ENCODE measurements at regions not wholly inside any gene's neighbourhood (a gene's known extent, or its start where the extent isn't known, plus 50 kb on each side); places are given as distances from the start of the nearest gene placed in this dataset.

DNA sequence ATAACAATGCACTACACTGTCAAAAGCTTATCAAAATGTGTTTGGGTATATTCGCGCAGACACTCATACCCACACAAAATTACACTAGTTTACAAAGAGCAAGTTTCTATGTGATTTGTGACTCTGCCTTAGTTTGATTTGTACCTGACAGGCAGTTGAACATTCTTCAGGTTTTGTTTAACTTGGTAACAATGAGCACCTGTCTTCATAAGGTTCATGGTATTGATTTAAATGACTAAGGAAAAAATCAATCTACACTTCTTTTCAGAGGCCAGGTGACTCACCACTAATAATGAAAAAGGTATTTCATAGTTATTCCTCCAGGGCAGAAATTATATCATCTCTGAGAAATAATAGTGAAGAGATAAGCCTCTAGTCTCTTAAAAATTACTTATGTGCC lies 1114.6 kb upstream of the AGA start:
- DNase-seq (ENCODE audit: low read depth), result no peak

GRCh38 chr4:178577933-178578332 lies 1135.7 kb upstream of the AGA start:
- no peak for DNase-seq (ENCODE audit: low read depth)

- DNase-seq (ENCODE audit: low read depth), result no peak
Observed at GRCh38 chr4:178595500-178596138, 1153.4 kb upstream of the AGA start.

DNA sequence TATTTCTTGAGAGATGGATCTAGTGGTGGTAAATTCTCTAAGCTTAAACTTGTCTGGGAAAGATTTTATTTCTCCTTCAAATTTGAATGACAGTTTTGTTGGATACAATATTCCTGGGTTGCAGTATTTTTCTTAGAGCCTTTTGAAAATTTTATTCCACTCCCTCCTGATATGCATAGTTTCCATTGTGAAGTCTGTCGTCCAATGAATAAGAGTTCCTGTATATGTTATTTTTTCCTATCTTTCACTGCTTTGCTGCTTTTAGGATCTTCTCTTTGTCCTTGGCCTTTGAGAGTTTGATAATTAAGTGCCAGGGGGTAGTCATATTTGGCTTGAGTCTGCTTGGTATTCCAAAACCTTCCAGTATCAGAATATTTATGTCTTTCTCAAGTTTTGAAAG lies 1156.4 kb upstream of the AGA start:
- no peak for DNase-seq (ENCODE audit: low read depth)

DNA sequence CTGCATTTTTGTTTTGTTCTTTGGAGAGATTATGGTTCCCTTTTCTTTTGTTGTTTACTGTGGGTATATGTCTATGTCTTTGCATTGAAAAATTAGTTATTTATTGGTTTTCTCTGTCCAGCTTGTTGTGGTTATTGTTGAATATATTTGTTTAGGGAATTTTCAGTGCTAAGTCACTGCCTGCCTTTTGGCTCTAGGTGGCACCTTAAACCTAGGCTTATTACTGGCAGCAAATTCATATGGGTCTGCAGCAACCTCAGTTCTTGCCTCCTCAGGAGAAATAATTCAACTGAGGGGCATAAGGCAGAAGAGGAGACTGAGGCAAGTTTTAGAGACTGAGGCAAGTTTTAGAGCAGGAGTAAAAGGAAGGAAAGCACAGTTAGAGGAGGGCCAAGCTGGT lies 1157.3 kb upstream of the AGA start:
- DNase-seq (ENCODE audit: low read depth), result peak; percentile 0

DNA sequence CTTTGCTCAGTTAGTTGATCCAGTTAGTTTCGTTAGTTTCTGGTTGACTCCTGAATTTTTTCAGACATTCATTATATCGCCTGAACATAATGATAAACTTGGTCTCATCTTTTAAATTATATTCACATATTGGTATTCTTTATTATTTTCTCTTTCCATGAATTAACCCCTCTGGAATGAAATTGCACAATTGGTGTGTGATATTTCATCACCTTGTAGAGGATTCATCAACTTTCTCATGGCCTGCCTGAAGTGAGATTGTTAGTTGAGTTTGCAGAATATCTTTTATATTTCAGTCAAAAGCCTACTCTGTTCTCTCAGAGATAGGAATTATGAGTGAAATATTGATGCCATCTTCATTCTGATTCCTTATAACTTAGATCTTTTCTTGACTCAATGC lies 1160.6 kb upstream of the AGA start:
- DNase-seq (ENCODE audit: low read depth), result no peak

GRCh38 chr4:178611062-178611461 lies 1168.8 kb upstream of the AGA start:
- DNase-seq (ENCODE audit: low read depth), result no peak

DNA sequence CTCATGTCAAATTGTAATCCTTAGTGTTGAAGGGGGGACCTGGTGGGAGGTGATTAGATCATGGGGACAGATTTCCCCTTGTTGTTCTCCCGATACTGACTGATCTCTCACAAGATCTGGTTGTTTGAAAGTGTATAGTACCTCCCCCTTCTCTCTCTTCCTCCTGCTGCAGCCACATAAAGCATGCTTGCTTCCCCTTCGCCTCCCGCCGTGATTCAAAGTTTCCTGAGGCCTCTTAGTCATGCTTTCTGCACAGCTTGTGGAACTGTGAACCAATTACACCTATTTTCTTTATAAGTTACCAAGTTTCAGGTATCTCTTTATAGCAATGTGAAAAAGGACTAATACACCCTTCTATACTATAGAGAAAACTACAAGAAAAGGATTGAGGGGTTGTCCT lies 1170.5 kb upstream of the AGA start:
- peak; percentile 2 for DNase-seq (ENCODE audit: low read depth)

DNA sequence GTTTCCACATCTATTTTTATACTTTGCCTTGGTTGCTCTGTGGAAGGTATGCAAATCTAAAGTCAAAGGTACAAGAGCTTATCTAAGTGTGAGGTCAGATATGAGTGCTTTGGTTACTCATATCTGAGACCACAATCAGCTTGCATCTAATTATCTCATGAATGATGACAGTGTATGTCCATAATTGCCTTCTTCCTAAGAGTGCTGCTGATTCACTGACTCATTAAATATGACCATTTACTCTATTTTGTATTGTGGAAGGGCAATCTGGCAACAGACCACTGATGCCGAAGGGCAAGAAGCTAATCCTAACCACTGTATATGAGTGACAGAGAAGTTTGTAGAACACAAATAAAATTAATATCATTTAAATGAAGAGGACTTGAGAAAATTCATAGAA lies 1190.2 kb upstream of the AGA start:
- DNase-seq (ENCODE audit: low read depth), result peak; percentile 61

DNA sequence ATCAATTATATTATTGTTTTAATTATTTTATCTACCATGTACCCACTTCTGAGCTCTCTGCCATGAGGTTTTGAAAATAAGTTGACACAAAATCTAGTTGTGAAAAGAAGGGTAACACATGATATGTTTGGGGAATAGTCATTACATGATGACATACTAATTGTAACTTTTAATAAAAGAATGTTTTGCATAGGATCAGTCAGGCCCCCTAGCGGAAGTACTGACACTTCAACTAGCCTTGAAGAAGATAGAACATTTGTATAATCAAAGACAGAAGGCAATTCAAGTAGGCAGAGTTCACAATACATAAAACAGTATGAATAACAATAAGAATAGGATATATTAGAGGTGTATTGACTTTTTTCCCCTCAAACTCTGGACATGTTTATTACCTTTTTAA lies 1191.0 kb upstream of the AGA start:
- DNase-seq (ENCODE audit: low read depth), result no peak

GRCh38 chr4:178664621-178665020 lies 1222.4 kb upstream of the AGA start:
- DNase-seq (ENCODE audit: low read depth), result no peak

GRCh38 chr4:178665916-178666315 lies 1223.7 kb upstream of the AGA start:
- DNase-seq (ENCODE audit: low read depth), result no peak

DNA sequence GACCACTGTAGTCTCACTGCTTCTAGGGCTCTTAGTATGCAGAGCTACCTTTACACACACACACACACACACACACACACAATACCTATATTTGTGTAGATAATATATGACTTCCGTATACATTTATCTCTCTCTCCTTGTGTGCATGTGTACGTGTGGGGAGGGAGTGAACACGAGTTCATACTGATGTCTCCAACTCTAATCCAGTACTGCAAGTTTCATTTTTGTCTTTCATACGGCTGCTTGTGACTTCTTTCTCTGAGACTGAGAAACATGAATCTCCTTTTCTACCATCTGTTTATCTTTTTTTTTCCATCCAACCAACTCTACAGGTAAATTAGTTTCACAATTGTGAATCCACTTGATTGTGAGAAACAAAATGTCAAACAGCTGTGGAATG lies 1229.5 kb upstream of the AGA start:
- DNase-seq (ENCODE audit: low read depth), result no peak

DNA sequence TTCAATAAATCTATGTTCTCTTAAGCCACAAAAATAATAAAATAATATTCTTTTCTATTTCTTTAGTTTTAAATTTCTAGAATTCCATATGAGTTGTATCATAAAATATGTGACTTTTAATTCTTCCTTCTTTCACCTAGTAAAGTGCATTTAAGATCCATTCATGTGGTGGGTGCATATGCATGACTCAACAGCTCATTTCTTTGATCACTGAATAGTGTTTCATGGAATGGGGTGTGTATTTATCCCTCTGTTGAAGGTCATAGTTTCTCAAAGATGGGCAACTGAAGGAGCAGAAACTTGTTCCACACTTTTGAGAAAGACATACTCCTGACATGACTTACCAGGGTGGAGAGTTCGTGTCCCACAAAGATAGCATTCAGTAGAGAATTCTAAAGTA lies 1230.3 kb upstream of the AGA start:
- DNase-seq (ENCODE audit: low read depth), result no peak

DNA sequence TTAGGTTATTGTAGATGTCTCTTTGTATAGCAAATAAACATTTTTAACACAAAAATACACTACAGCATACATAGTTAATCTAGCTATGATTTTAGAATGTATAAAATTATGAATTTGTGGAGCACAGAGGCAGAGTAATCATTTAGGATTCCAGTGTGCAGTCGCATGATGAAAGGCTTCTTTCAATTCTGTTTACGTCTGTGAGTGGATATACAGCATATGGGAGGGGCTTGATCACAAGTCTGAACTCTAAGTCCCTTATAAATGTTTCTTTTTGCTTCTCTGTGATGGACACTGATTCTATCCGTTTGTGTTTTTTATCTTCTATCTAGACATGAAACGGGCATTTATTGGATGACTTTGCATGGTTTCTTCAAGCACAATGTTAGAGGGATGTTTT lies 1239.6 kb upstream of the AGA start:
- DNase-seq (ENCODE audit: low read depth), result no peak

- no peak for DNase-seq (ENCODE audit: low read depth)
Observed at GRCh38 chr4:178689926-178690325, 1247.7 kb upstream of the AGA start.

DNA sequence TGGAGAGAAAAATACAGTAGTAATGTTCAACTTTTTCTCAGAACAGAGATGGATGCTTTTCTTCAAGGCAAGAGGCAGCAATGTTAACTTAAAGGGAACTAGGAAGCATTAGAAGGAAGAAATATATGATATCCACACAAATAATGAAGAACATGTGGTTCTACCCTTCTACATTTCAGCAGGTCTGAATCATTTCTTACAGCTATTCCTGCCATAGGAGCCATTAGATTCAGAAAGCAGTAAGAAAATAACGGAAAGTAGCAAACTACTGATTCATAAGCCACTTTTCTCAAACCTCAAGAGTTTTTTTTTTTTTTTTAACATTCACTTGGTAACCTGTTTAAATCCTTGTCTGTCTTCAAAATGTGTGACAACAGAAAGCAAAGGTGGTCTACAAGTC lies 1251.6 kb upstream of the AGA start:
- DNase-seq (ENCODE audit: low read depth), result peak; percentile 1

- DNase-seq (ENCODE audit: low read depth), result no peak
Observed at GRCh38 chr4:178696515-178696914, 1254.3 kb upstream of the AGA start.

GRCh38 chr4:178712486-178712885 lies 1270.2 kb upstream of the AGA start:
- no peak for DNase-seq (ENCODE audit: low read depth)

DNA sequence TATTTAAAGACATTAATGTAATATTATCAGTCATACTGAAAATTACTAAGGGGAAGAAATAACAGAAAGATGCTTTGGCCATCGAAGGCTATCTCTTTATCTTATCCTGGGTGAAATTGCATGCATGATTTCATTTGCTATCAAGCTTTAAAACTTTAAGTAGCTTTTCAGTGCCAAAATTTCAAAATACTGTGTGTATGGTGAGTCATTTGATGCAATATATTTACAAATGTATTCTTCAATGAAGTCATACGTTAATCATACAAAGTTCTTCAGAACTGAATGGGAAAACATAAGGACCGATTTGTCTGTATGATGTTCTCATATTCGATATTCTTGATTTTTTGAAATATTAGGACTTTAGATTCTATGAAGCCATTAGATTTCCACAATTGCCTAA lies 1295.8 kb upstream of the AGA start:
- DNase-seq (ENCODE audit: low read depth), result peak; percentile 0

GRCh38 chr4:178745203-178745602 lies 1303.0 kb upstream of the AGA start:
- DNase-seq (ENCODE audit: low read depth), result peak; percentile 25

DNA sequence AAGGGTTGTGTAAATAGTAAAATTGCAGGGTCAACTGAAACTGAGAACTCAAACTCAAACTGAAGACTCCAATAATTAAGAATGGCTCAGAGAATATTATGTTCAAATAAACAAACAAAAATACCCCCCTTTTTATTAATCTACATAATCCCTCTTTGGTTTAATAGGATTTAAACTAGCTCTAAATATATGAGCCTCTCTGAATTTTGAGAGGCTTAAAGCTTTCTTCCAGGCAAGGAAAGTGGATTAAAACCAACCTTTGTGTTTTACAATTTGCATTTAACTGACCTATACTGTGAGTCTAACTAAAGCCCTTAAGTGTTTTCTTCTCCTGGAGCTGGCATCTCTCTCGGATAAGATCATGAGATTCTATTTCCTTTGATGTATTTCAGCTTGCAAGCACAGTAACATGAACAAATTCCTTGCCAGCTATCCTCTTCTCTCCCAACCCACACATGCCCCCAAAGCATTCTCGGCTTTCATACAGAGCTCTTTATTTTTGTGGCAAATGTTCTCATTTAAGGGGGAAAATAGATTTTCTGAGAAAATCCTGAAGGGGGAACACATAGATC lies 1310.8 kb upstream of the AGA start:
- no peak for DNase-seq (ENCODE audit: low read depth)

DNA sequence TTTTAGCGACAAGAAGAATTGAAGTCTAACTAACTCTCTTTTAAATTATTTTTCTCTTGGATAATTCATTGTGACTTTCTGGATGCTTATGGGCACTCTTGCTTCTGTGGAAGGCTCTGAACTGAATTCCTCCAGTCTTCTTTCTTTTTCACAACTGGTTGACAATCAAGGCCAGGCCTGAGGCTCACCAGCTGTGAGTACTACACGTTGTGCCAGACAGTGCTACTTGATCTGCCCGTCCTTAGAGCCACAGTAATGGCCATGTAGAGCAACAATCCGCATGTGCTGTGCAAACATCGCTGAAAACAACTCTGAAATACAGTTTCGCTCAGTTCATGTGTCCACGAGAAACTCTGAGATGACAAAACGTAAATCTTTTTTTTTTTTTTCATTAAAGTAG lies 1336.3 kb upstream of the AGA start:
- no peak for DNase-seq (ENCODE audit: low read depth)

- no peak for DNase-seq (ENCODE audit: low read depth)
Observed at GRCh38 chr4:178781779-178782178, 1339.5 kb upstream of the AGA start.
